ENCODE measurements at regions not wholly inside any gene's neighbourhood (a gene's known extent, or its start where the extent isn't known, plus 50 kb on each side); places are given as distances from the start of the nearest gene placed in this dataset.
A peak's percentile ranks its signal among the peaks of the same experiment; 100 is the strongest.

DNA sequence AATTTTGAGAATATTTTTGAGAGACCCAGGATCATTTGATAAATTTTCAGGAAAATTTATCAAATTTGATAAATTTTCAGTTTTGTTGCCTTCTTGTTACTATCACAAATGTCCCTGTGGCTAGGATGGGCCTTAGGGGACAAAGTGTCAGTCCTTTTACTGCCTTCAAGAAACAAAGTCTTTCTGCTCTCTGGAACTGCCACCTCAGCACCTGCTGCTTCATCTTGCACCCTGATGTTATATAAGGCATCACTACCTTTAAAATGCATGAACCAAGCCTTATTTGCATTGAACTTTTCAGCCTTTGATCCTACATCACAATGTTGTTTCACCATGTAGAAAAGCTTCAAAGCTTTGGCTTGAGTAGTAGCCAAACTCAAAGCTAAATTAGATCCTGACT is 123.0 kb upstream of the CNTLN start:
- no peak for TF ChIP-seq REST (IDR thresholded peaks at IDR 0.05; ENCODE audit: insufficient read depth in 1 of 2, low read depth in 2 of 2, low read length in 2 of 2)
- no peak for TF ChIP-seq SIN3A (IDR thresholded peaks at IDR 0.05; ENCODE audit: borderline replicate concordance, insufficient read depth, low read length)
- no peak for TF ChIP-seq TAF1 (IDR thresholded peaks at IDR 0.05; ENCODE audit: borderline replicate concordance, insufficient read depth, low read length)
- no peak for TF ChIP-seq POLR2AphosphoS5 (IDR thresholded peaks at IDR 0.05; ENCODE audit: low read depth, low read length)

GRCh38 chr9:17009071-17009470 is 125.8 kb upstream of the CNTLN start:
- TF ChIP-seq REST (IDR thresholded peaks at IDR 0.05; ENCODE audit: insufficient read depth in 1 of 2, low read depth in 2 of 2, low read length in 2 of 2) (no peak), SIN3A (IDR thresholded peaks at IDR 0.05; ENCODE audit: borderline replicate concordance, insufficient read depth, low read length) (no peak), FOXP2 (optimal IDR thresholded peaks at IDR 0.05; ENCODE audit: borderline replicate concordance, extremely low read depth, extremely low read length, insufficient read depth) (no peak), POLR2AphosphoS5 (IDR thresholded peaks at IDR 0.05; ENCODE audit: low read depth, low read length) (no peak), TAF1 (IDR thresholded peaks at IDR 0.05; ENCODE audit: borderline replicate concordance, insufficient read depth, low read length) (no peak)

GRCh38 chr9:17005056-17005823 is 129.6 kb upstream of the CNTLN start:
- TF ChIP-seq REST (IDR thresholded peaks at IDR 0.05; ENCODE audit: insufficient read depth in 1 of 2, low read depth in 2 of 2, low read length in 2 of 2) (0 out of 4 replicates have a peak, but pooled peaks of 1 of the 2 experiments have one; percentile 34), FOXP2 (optimal IDR thresholded peaks at IDR 0.05; ENCODE audit: borderline replicate concordance, extremely low read depth, extremely low read length, insufficient read depth) (no peak)

DNA sequence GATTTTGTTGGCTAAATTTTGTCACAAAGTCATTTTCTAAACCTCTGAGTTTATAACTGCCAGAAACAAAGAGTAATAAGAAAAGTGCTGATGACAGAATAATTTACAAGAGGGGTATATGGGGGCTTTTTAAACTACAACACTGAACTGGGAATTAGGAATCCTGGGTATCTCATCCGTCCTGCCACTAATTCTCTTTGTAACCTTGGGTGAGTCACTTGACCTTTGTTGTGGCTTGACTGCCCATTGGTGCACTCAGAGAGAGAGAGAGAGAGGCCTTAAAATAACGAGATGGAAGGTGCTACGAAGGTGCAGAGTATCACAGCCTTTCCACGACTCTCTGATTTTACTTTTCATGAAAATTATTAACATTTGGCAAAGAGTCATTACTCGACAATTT is 130.3 kb upstream of the CNTLN start:
- TF ChIP-seq POLR2AphosphoS5 (IDR thresholded peaks at IDR 0.05; ENCODE audit: low read depth, low read length) (no peak), SIN3A (IDR thresholded peaks at IDR 0.05; ENCODE audit: borderline replicate concordance, insufficient read depth, low read length) (no peak), REST (IDR thresholded peaks at IDR 0.05; ENCODE audit: insufficient read depth in 1 of 2, low read depth in 2 of 2, low read length in 2 of 2) (no peak), TAF1 (IDR thresholded peaks at IDR 0.05; ENCODE audit: borderline replicate concordance, insufficient read depth, low read length) (no peak), FOXP2 (optimal IDR thresholded peaks at IDR 0.05; ENCODE audit: borderline replicate concordance, extremely low read depth, extremely low read length, insufficient read depth) (no peak)
